Endometrial microvascular endothelial cells (primary cell): ENCODE measurements at regions not wholly inside any gene's neighbourhood (a gene's known extent, or its start where the extent isn't known, plus 50 kb on each side); places are given as distances from the start of the nearest gene placed in this dataset.

ENCODE experiments used
- in situ Hi-C: cut with HindIII; loops from 2 replicates; pipeline ENCODE4 v1.10.0; 2017; ENCODE audit warnings: low sequenced_read_pairs, low pct_unique_long_range_greater_than_20kb; ENCODE audit errors: inconsistent ontology term

- in situ Hi-C loops, result no loop called here
These were observed 853.0 kb downstream of the BRD1 start for GRCh38 chr22:48974443-48975315.

- in situ Hi-C loops, result no loop called here
These were observed 854.0 kb downstream of the BRD1 start for GRCh38 chr22:48973694-48974041.

GRCh38 chr22:48972979-48973693 is 854.5 kb downstream of the BRD1 start:
- in situ Hi-C loops, result no loop called here

- in situ Hi-C loops, result no loop called here
These were observed 859.3 kb downstream of the BRD1 start for GRCh38 chr22:48968201-48968959.

GRCh38 chr22:48963405-48963804 is 864.3 kb downstream of the BRD1 start:
- in situ Hi-C loops, result no loop called here

- in situ Hi-C loops, result no loop called here
These were observed 866.0 kb downstream of the BRD1 start for GRCh38 chr22:48961705-48962104.

- in situ Hi-C loops, result no loop called here
These were observed 866.6 kb downstream of the BRD1 start for GRCh38 chr22:48960980-48961660.

GRCh38 chr22:48960576-48960975 is 867.1 kb downstream of the BRD1 start:
- in situ Hi-C loops, result no loop called here

GRCh38 chr22:48959496-48959895 is 868.2 kb downstream of the BRD1 start:
- in situ Hi-C loops, result no loop called here

- in situ Hi-C loops, result no loop called here
These were observed 869.7 kb downstream of the BRD1 start for GRCh38 chr22:48957987-48958321.

GRCh38 chr22:48957311-48957986 is 870.2 kb downstream of the BRD1 start:
- in situ Hi-C loops, result no loop called here

GRCh38 chr22:48955351-48956311 is 872.0 kb downstream of the BRD1 start:
- in situ Hi-C loops, result no loop called here

GRCh38 chr22:48954781-48955311 is 872.8 kb downstream of the BRD1 start:
- in situ Hi-C loops, result no loop called here

- in situ Hi-C loops, result no loop called here
These were observed 873.8 kb downstream of the BRD1 start for GRCh38 chr22:48953830-48954229.

- in situ Hi-C loops, result no loop called here
These were observed 874.5 kb downstream of the BRD1 start for GRCh38 chr22:48953103-48953720.

GRCh38 chr22:48952256-48953102 is 875.2 kb downstream of the BRD1 start:
- in situ Hi-C loops, result no loop called here
